ENCODE measurements at regions not wholly inside any gene's neighbourhood (a gene's known extent, or its start where the extent isn't known, plus 50 kb on each side); places are given as distances from the start of the nearest gene placed in this dataset.

DNA sequence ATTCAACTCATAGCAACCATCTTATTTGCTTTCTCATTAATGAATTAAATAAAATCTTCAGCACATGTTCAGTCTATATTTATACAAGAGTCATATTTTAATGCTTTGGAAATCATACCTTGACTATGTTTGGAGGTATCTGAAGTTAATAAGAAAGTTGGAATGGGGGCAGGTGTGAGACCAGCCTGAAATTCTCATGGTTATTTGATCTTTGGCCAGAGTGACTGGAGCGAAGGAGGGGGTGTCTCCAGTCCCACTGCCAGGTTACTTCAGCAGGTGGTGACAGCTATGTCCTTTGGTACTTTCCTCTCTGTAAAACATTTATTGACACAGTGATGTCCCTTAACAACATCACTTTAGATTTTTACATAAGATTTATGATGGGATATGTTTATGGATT lies 318.1 kb upstream of the SGCD start:
- TF ChIP-seq GATA2 (IDR thresholded peaks at IDR 0.05; ENCODE audit: low read depth, low read length) (no peak), GATA3 (IDR thresholded peaks at IDR 0.05; ENCODE audit: low read depth, low read length) (no peak)

Data from SH-SY5Y (cell line).